Liver (tissue), 6 donors: ENCODE measurements at regions not wholly inside any gene's neighbourhood (a gene's known extent, or its start where the extent isn't known, plus 50 kb on each side); places are given as distances from the start of the nearest gene placed in this dataset.
"Not testable (repeated sequence)": the region's sequence is repeated elsewhere in the genome, so short reads cannot be mapped to it uniquely, and the experiment has no call there.

Experiments
- DNase-seq: peaks from one replicate; pipeline ENCODE4 v3.0.0-alpha.2; 2017; ENCODE audit warnings: low spot score
- H3K27ac ChIP-seq, 2 donors: one replicate each; pipeline ENCODE4 v1.7.0; 2013; ENCODE audit warnings: inconsistent platforms in 2 of 2, low read length in 2 of 2, control low read depth in 1 of 2, low read depth in 1 of 2, mild to moderate bottlenecking in 1 of 2
- H3K27me3 ChIP-seq, 4 donors: one replicate each; pipeline versions ENCODE4 v1.6.1 to v1.7.0; 2013; ENCODE audit warnings: low read length in 3 of 4, inconsistent platforms in 1 of 4, mild to moderate bottlenecking in 1 of 4, moderate library complexity in 1 of 4; ENCODE audit not compliant: control insufficient read depth in 4 of 4, insufficient read depth in 4 of 4
- H3K36me3 ChIP-seq, 4 donors: one replicate each; pipeline versions ENCODE4 v1.6.1 to v1.7.0; 2013; ENCODE audit warnings: low read length in 3 of 4, mild to moderate bottlenecking in 3 of 4, low read depth in 1 of 4, moderate library complexity in 1 of 4; ENCODE audit not compliant: control insufficient read depth in 4 of 4, insufficient read depth in 3 of 4
- H3K4me1 ChIP-seq, 4 donors: one replicate each; pipeline versions ENCODE4 v1.6.1 to v1.7.0; 2013; ENCODE audit warnings: low read length in 3 of 4, mild to moderate bottlenecking in 3 of 4, moderate library complexity in 1 of 4; ENCODE audit not compliant: control insufficient read depth in 4 of 4, insufficient read depth in 4 of 4
- H3K4me3 ChIP-seq, 3 donors: one replicate each; pipeline versions ENCODE4 v1.6.1 to v1.7.0; 2013; ENCODE audit warnings: low read length in 3 of 3, control low read depth in 1 of 3, low read depth in 1 of 3, mild to moderate bottlenecking in 1 of 3
- H3K9ac ChIP-seq, 2 donors: one replicate each; pipeline ENCODE4 v1.7.0; 2013; ENCODE audit warnings: low read length in 2 of 2, mild to moderate bottlenecking in 2 of 2, moderate library complexity in 2 of 2, control low read depth in 1 of 2, low read depth in 1 of 2
- H3K9me3 ChIP-seq, 4 donors: one replicate each; pipeline versions ENCODE4 v1.6.1 to v1.7.0; 2013; ENCODE audit warnings: low read length in 3 of 4; ENCODE audit not compliant: control insufficient read depth in 4 of 4
- WGBS: extraction: QIAGEN DNeasy Blood & Tissue Kit; methylation state at CpG from one replicate; pipeline ENCODE4 v1.1.7; 2013; 5-methylcytosine and 5-hydroxymethylcytosine counted together
- donor health status: healthy.
- donor health status: healthy.
- donor health status: healthy.

GRCh38 chr14:19198341-19198740, 231.1 kb downstream of the POTEM start:
- not testable (repeated sequence) for H3K36me3 ChIP-seq, H3K27me3 ChIP-seq, H3K4me3 ChIP-seq, H3K9ac ChIP-seq, H3K9me3 ChIP-seq, H3K4me1 ChIP-seq, DNase-seq, H3K27ac ChIP-seq
- 35% methylated on average over 3 of the region's 3 CpGs for WGBS

- H3K27ac ChIP-seq, H3K4me1 ChIP-seq, H3K9me3 ChIP-seq, H3K27me3 ChIP-seq, H3K9ac ChIP-seq, DNase-seq, H3K4me3 ChIP-seq, H3K36me3 ChIP-seq: not testable (repeated sequence)
- WGBS: 75% methylated on average over 8 of the region's 8 CpGs
Measured at GRCh38 chr14:19201394-19202052, 232.6 kb downstream of the POTEG start.

GRCh38 chr14:19202053-19202442, 232.1 kb downstream of the POTEG start:
- H3K9me3 ChIP-seq, H3K4me1 ChIP-seq, H3K27ac ChIP-seq, H3K9ac ChIP-seq, H3K36me3 ChIP-seq, H3K27me3 ChIP-seq, H3K4me3 ChIP-seq, DNase-seq: not testable (repeated sequence)
- 85% methylated on average over 7 of the region's 7 CpGs for WGBS

- H3K4me3 ChIP-seq, H3K9me3 ChIP-seq, H3K4me1 ChIP-seq, H3K27me3 ChIP-seq, DNase-seq, H3K36me3 ChIP-seq, H3K27ac ChIP-seq, H3K9ac ChIP-seq: not testable (repeated sequence)
- WGBS: 39% methylated on average over 4 of the region's 5 CpGs
Measured at GRCh38 chr14:19203250-19203972, 230.7 kb downstream of the POTEG start.

GRCh38 chr14:19204827-19205226, 229.3 kb downstream of the POTEG start:
- H3K9ac ChIP-seq, DNase-seq, H3K27ac ChIP-seq, H3K27me3 ChIP-seq, H3K4me1 ChIP-seq, H3K9me3 ChIP-seq, H3K4me3 ChIP-seq, H3K36me3 ChIP-seq: not testable (repeated sequence)
- WGBS: 38% methylated on average over 2 of the region's 2 CpGs

GRCh38 chr14:19216480-19216879, 217.7 kb downstream of the POTEG start:
- WGBS: 73% methylated on average over 3 of the region's 9 CpGs
- not testable (repeated sequence) for DNase-seq, H3K27ac ChIP-seq, H3K4me1 ChIP-seq, H3K36me3 ChIP-seq, H3K4me3 ChIP-seq, H3K9me3 ChIP-seq, H3K27me3 ChIP-seq, H3K9ac ChIP-seq

GRCh38 chr14:19219423-19219822, 214.7 kb downstream of the POTEG start:
- H3K4me3 ChIP-seq, H3K27ac ChIP-seq, DNase-seq, H3K9ac ChIP-seq, H3K9me3 ChIP-seq, H3K27me3 ChIP-seq, H3K36me3 ChIP-seq, H3K4me1 ChIP-seq: not testable (repeated sequence)
- 63% methylated on average over 3 of the region's 3 CpGs for WGBS

GRCh38 chr14:19231421-19231820, 202.7 kb downstream of the POTEG start:
- H3K36me3 ChIP-seq, H3K4me1 ChIP-seq, H3K27ac ChIP-seq, DNase-seq, H3K27me3 ChIP-seq, H3K9me3 ChIP-seq, H3K9ac ChIP-seq, H3K4me3 ChIP-seq: not testable (repeated sequence)
- WGBS: 87% methylated on average over 5 of the region's 7 CpGs
